GM19328 (cell line): ENCODE measurements at regions not wholly inside any gene's neighbourhood (a gene's known extent, or its start where the extent isn't known, plus 50 kb on each side); places are given as distances from the start of the nearest gene placed in this dataset.

Source experiments
- ATAC-seq: cut with Tn5 transposase; IDR thresholded peaks from one replicate; pipeline ENCODE4 v1.9.1; 2021; ENCODE audit warnings: mild to moderate bottlenecking, moderate library complexity; ENCODE audit not compliant: unreplicated experiment

GRCh38 chr14:85475113-85475512 is 54.8 kb upstream of the FLRT2 start:
- ATAC-seq, result no peak

- no peak for ATAC-seq
Measured at GRCh38 chr14:85479306-85479705, 50.6 kb upstream of the FLRT2 start.

GRCh38 chr14:85479771-85480170 is 50.2 kb upstream of the FLRT2 start:
- no peak for ATAC-seq
